Inflammatory macrophage treated with lipopolysaccharide for 4 hours (primary cell): ENCODE measurements at regions not wholly inside any gene's neighbourhood (a gene's known extent, or its start where the extent isn't known, plus 50 kb on each side); places are given as distances from the start of the nearest gene placed in this dataset.
"Not testable (repeated sequence)": the region's sequence is repeated elsewhere in the genome, so short reads cannot be mapped to it uniquely, and the experiment has no call there.

ENCODE experiments used
- DNase-seq: peaks from one replicate; pipeline ENCODE4 v3.0.0-alpha.2; 2020

- no peak for DNase-seq
Observed at GRCh38 chr18:22753130-22753831, 179.8 kb upstream of the RBBP8 start.

GRCh38 chr18:22764005-22764404 is 169.1 kb upstream of the RBBP8 start:
- DNase-seq: not testable (repeated sequence)

- DNase-seq: no peak
Observed at GRCh38 chr18:22765896-22766295, 167.2 kb upstream of the RBBP8 start.

GRCh38 chr18:22767653-22768052 is 165.5 kb upstream of the RBBP8 start:
- DNase-seq: no peak

- no peak for DNase-seq
Observed at GRCh38 chr18:22773944-22774343, 159.2 kb upstream of the RBBP8 start.

- DNase-seq: no peak
Observed at GRCh38 chr18:22778996-22779395, 154.1 kb upstream of the RBBP8 start.

- DNase-seq: no peak
Observed at GRCh38 chr18:22783245-22783644, 149.9 kb upstream of the RBBP8 start.

- DNase-seq: no peak
Observed at GRCh38 chr18:22783662-22784076, 149.5 kb upstream of the RBBP8 start.

- DNase-seq: no peak
Observed at GRCh38 chr18:22789052-22789451, 144.1 kb upstream of the RBBP8 start.

GRCh38 chr18:22789600-22789999 is 143.5 kb upstream of the RBBP8 start:
- no peak for DNase-seq

GRCh38 chr18:22790545-22791309 is 142.4 kb upstream of the RBBP8 start:
- no peak for DNase-seq

- DNase-seq: no peak
Observed at GRCh38 chr18:22791310-22791610, 141.9 kb upstream of the RBBP8 start.

GRCh38 chr18:22796113-22796512 is 137.0 kb upstream of the RBBP8 start:
- DNase-seq: no peak

GRCh38 chr18:22800551-22800951 is 132.6 kb upstream of the RBBP8 start:
- DNase-seq: no peak

- DNase-seq: peak; percentile 16
Observed at GRCh38 chr18:22813648-22814328, 119.3 kb upstream of the RBBP8 start.

GRCh38 chr18:22814329-22814703 is 118.8 kb upstream of the RBBP8 start:
- DNase-seq: no peak

GRCh38 chr18:22816266-22817176 is 116.6 kb upstream of the RBBP8 start:
- DNase-seq: no peak

GRCh38 chr18:22817844-22818243 is 115.3 kb upstream of the RBBP8 start:
- DNase-seq: no peak

GRCh38 chr18:22822024-22822423 is 111.1 kb upstream of the RBBP8 start:
- DNase-seq: no peak

GRCh38 chr18:22822841-22823508 is 110.2 kb upstream of the RBBP8 start:
- DNase-seq: no peak

- no peak for DNase-seq
Observed at GRCh38 chr18:22826726-22827125, 106.4 kb upstream of the RBBP8 start.

- peak; percentile 67 for DNase-seq
Observed at GRCh38 chr18:22827216-22827615, 105.9 kb upstream of the RBBP8 start.
